Activated B cell treated with CpG ODN at 0.5 μM for 24 hours (primary cell): ENCODE measurements at regions not wholly inside any gene's neighbourhood (a gene's known extent, or its start where the extent isn't known, plus 50 kb on each side); places are given as distances from the start of the nearest gene placed in this dataset.

ENCODE experiments used
- ATAC-seq: fragments of 200-7000 bp; cut with Tn5 transposase; one replicate; pipeline ENCODE4 v1.10.0; 2021; ENCODE audit warnings: low read depth, mild to moderate bottlenecking, moderate library complexity
- CTCF ChIA-PET: fragments of 350-600 bp; sonication (Branson Sonifier 250); formaldehyde crosslinking; loops from one replicate; lab custom pipeline; 2021; ENCODE audit warnings: antibody characterized with exemption; lab: Charles Lee
- POLR2A ChIA-PET: fragments of 350-600 bp; sonication (Branson Sonifier 250); formaldehyde crosslinking; loops from one replicate; lab custom pipeline; 2021; ENCODE audit warnings: antibody characterized with exemption; lab: Charles Lee
- DNase-seq: peaks from one replicate; pipeline ENCODE4 v3.0.0; 2022
- H3K27ac Mint-ChIP-seq: one replicate; pipeline ENCODE4 v1.8.0; 2020; ENCODE audit warnings: mixed read lengths
- H3K27me3 Mint-ChIP-seq: one replicate; pipeline ENCODE4 v1.8.0; 2021; ENCODE audit warnings: mixed read lengths
- H3K36me3 Mint-ChIP-seq: one replicate; pipeline ENCODE4 v1.8.0; 2021; ENCODE audit warnings: low read depth, mixed read lengths
- H3K4me1 Mint-ChIP-seq: one replicate; pipeline ENCODE4 v1.8.0; 2021; ENCODE audit warnings: mixed read lengths
- H3K4me3 Mint-ChIP-seq: one replicate; pipeline ENCODE4 v1.8.0; 2020; ENCODE audit warnings: mild to moderate bottlenecking, mixed read lengths
- H3K9me3 Mint-ChIP-seq: one replicate; pipeline ENCODE4 v1.8.0; 2020; ENCODE audit warnings: mixed read lengths
- CTCF ChIP-seq: fragments of 200-600 bp; IDR thresholded peaks from one replicate; pipeline ENCODE4 v1.8.0; 2022; ENCODE audit warnings: antibody characterized with exemption, mild to moderate bottlenecking
- intact Hi-C: fragments of 100-400 bp; cut with micrococcal nuclease; formaldehyde crosslinking; loops from one replicate; pipeline ENCODE4 v1.15.1; 2024

- Mint-ChIP-seq H3K9me3 (no peaks in the 10 kb centered on the region), H3K4me3 (peak overlapping the region; percentile 72), H3K36me3 (no peaks in the 10 kb centered on the region), H3K27me3 (peaks cover 2% of the 10 kb centered on the region), H3K27ac (peak overlapping the region; percentile 81), H3K4me1 (peaks cover 42% of the 10 kb centered on the region)
- CTCF ChIA-PET = interaction anchor here (0.7 to 0.9 kb wide), 2 partner anchors 176 to 259 kb away, joined by 3 to 4 read pairs; no protein-coding TSS in a partner anchor
- DNase-seq (peak; percentile 24), ATAC-seq (peak; percentile 91)
- TF ChIP-seq CTCF = no peak
- intact Hi-C loops = loop anchor here (1.0 to 2.0 kb wide), 4 partner anchors 10 to 262 kb away; no protein-coding TSS in a partner anchor
- POLR2A ChIA-PET = interaction anchor here (0.6 to 1.2 kb wide), 9 partner anchors 10 to 847 kb away, joined by 3 to 6 read pairs (median 3); partner anchors contain the start of gene HES1
Observed at GRCh38 chr3:193842029-193842798, 249.2 kb downstream of the OPA1 start.

GRCh38 chr3:193842832-193843473, 249.9 kb downstream of the OPA1 start:
- no peak overlapping the region for H3K4me3 Mint-ChIP-seq
- H3K36me3 Mint-ChIP-seq = no peaks in the 10 kb centered on the region
- peaks cover 2% of the 10 kb centered on the region for H3K27me3 Mint-ChIP-seq
- intact Hi-C loops = loop anchor here (1.0 to 2.0 kb wide), 4 partner anchors 11 to 261 kb away; no protein-coding TSS in a partner anchor
- DNase-seq (no peak), ATAC-seq (no peak)
- H3K9me3 Mint-ChIP-seq = no peaks in the 10 kb centered on the region
- peaks cover 40% of the 10 kb centered on the region for H3K4me1 Mint-ChIP-seq
- TF ChIP-seq CTCF = no peak
- no peak overlapping the region for H3K27ac Mint-ChIP-seq
- CTCF ChIA-PET = no interaction called here
- POLR2A ChIA-PET = interaction anchor here (0.9 kb wide), 1 partner anchor 40 kb away, joined by 3 read pairs; no protein-coding TSS in a partner anchor

- no peaks in the 10 kb centered on the region for H3K36me3 Mint-ChIP-seq
- ChIA-PET CTCF (no interaction called here), POLR2A (no interaction called here)
- H3K27me3 Mint-ChIP-seq = peaks cover 2% of the 10 kb centered on the region
- no peaks in the 10 kb centered on the region for H3K9me3 Mint-ChIP-seq
- no peak for DNase-seq
- no peak for ATAC-seq
- H3K27ac Mint-ChIP-seq = no peak overlapping the region
- no peak for TF ChIP-seq CTCF
- no peak overlapping the region for H3K4me3 Mint-ChIP-seq
- intact Hi-C loops = loop anchor here (2.0 kb wide), 1 partner anchor 227 kb away; no protein-coding TSS in a partner anchor
- H3K4me1 Mint-ChIP-seq = peaks cover 34% of the 10 kb centered on the region
Observed at GRCh38 chr3:193843474-193844301, 250.7 kb downstream of the OPA1 start.

GRCh38 chr3:193844472-193844871, 251.5 kb downstream of the OPA1 start:
- Mint-ChIP-seq H3K4me1 (peaks cover 34% of the 10 kb centered on the region), H3K36me3 (no peaks in the 10 kb centered on the region), H3K27ac (no peak overlapping the region), H3K4me3 (no peak overlapping the region), H3K27me3 (peaks cover 2% of the 10 kb centered on the region), H3K9me3 (no peaks in the 10 kb centered on the region)
- POLR2A ChIA-PET = no interaction called here
- TF ChIP-seq CTCF = no peak
- ATAC-seq = no peak
- CTCF ChIA-PET = interaction anchor here (0.8 kb wide), 1 partner anchor 291 kb away, joined by 3 read pairs; the partner anchor contains the start of gene HES1
- DNase-seq = no peak
- intact Hi-C loops = no loop called here
